Adrenal gland (tissue), 9 donors: ENCODE measurements at regions not wholly inside any gene's neighbourhood (a gene's known extent, or its start where the extent isn't known, plus 50 kb on each side); places are given as distances from the start of the nearest gene placed in this dataset.

Experiments used
- DNase-seq, 7 donors: peaks; one replicate each; pipeline ENCODE4 v3.0.0-alpha.2; 2019 to 2020
- H3K27ac ChIP-seq, 5 donors: fragments of 200-600 bp; sonication (generic) in 4 of 5; 1 replicate in 3 of 5; 2 replicates in 2 of 5; pipeline versions ENCODE4 v1.5.1 to v1.8.0; 2016 to 2020; ENCODE audit warnings: mild to moderate bottlenecking in 1 of 5
- H3K27me3 ChIP-seq: fragments of 200-600 bp; 2 replicates; pipeline ENCODE4 v1.8.0; 2021
- H3K36me3 ChIP-seq, 2 donors: fragments of 200-600 bp; replicated peaks in 1 of 2; 1 replicate in 1 of 2; 2 replicates in 1 of 2; pipeline versions ENCODE4 v1.5.1 to v1.8.0; 2018 to 2022
- H3K4me1 ChIP-seq, 2 donors: fragments of 200-600 bp; replicated peaks in 1 of 2; 1 replicate in 1 of 2; 2 replicates in 1 of 2; pipeline versions ENCODE4 v1.5.1 to v1.8.0; 2018 to 2021
- H3K4me3 ChIP-seq, 4 donors: fragments of 200-600 bp; sonication (generic) in 3 of 4; one replicate each; pipeline ENCODE4 v1.5.1; 2016 to 2018
- H3K9me3 ChIP-seq, 3 donors: fragments of 200-600 bp; sonication (generic) in 1 of 3; replicated peaks in 1 of 3; 1 replicate in 2 of 3; 2 replicates in 1 of 3; pipeline versions ENCODE4 v1.5.1 to v1.8.0; 2016 to 2021
- CTCF ChIP-seq, 6 experiments: fragments of 450-650 bp in 4 of 6; fragments of 200-600 bp in 2 of 6; sonication (generic) in 1 of 6; IDR thresholded peaks; 1 replicate in 5 of 6; 2 replicates in 1 of 6; pipeline versions ENCODE4 v1.5.1 to v1.8.0; 2016 to 2021; ENCODE audit warnings: antibody characterized with exemption in 6 of 6, mild to moderate bottlenecking in 2 of 6, moderate library complexity in 1 of 6
- POLR2A ChIP-seq, 2 donors: fragments of 450-650 bp; IDR thresholded peaks; one replicate each; pipeline ENCODE4 v1.6.1; 2017; ENCODE audit warnings: antibody characterized with exemption in 2 of 2, mild to moderate bottlenecking in 2 of 2, moderate library complexity in 1 of 2
- WGBS, 4 donors: extraction: QIAGEN DNeasy Blood & Tissue Kit in 2 of 4; methylation state at CpG; one replicate each; pipeline versions ENCODE4 v1.1.5 to v1.1.7; 2013 to 2017; 5-methylcytosine and 5-hydroxymethylcytosine counted together
- intact Hi-C, 2 donors: fragments of 100-400 bp; cut with DNase I; formaldehyde crosslinking; loops; one replicate each; pipeline versions ENCODE4 v1.14.1 to v1.15.0; 2022 to 2023
- donor health status: healthy with polysubstance abuse.
- donor health status: Bipolar disorder and iron deficiency.
- donor health status: DM: yes; HTN: yes; CAD: no.
- donor health status: DM: no; HTN: no; CAD: no.
- donor health status: DM: no; HTN: no; CAD: no.

- H3K9me3 ChIP-seq: no peaks in the 10 kb centered on the region
- no peaks in the 10 kb centered on the region for H3K27me3 ChIP-seq
- peaks cover 0 to 5% of the 10 kb centered on the region in 2 donors for H3K4me1 ChIP-seq
- H3K27ac ChIP-seq: no peak overlapping the region
- 87 to 92% (median 90%) methylated on average over 2 to 6 of the region's 6 CpGs; no CpG with 5 or more reads in 1 of the 4 donors for WGBS, 4 donors
- no peaks in the 10 kb centered on the region for H3K36me3 ChIP-seq
- intact Hi-C loops: no loop called here
- no peak for DNase-seq
- H3K4me3 ChIP-seq: no peak overlapping the region
- TF ChIP-seq POLR2A (IDR thresholded peaks at IDR 0.05) (no peak), CTCF (IDR thresholded peaks at IDR 0.05) (no peak)
Observed at GRCh38 chr9:31519011-31519410, 865.4 kb upstream of the ACO1 start.

- 28 to 67% (median 60%) methylated on average over 2 to 5 of the region's 5 CpGs for WGBS, 4 donors
- Histone ChIP-seq H3K4me3 (no peak overlapping the region), H3K27me3 (no peaks in the 10 kb centered on the region), H3K4me1 (peaks cover 0 to 5% of the 10 kb centered on the region in 2 donors), H3K9me3 (no peaks in the 10 kb centered on the region), H3K27ac (no peak overlapping the region), H3K36me3 (no peaks in the 10 kb centered on the region)
- DNase-seq: no peak
- TF ChIP-seq POLR2A (IDR thresholded peaks at IDR 0.05) (no peak), CTCF (IDR thresholded peaks at IDR 0.05) (no peak)
- intact Hi-C loops: no loop called here
Observed at GRCh38 chr9:31519424-31519823, 865.0 kb upstream of the ACO1 start.

- Histone ChIP-seq H3K4me1 (peaks cover 0 to 5% of the 10 kb centered on the region in 2 donors), H3K36me3 (no peaks in the 10 kb centered on the region), H3K4me3 (no peak overlapping the region), H3K9me3 (no peaks in the 10 kb centered on the region), H3K27me3 (no peaks in the 10 kb centered on the region), H3K27ac (no peak overlapping the region)
- WGBS, 4 donors: 29 to 47% (median 33%) methylated on average over 2 of the region's 2 CpGs
- DNase-seq: no peak
- TF ChIP-seq POLR2A (IDR thresholded peaks at IDR 0.05): no peak
- no peak for TF ChIP-seq CTCF (IDR thresholded peaks at IDR 0.05)
- intact Hi-C loops: no loop called here
Observed at GRCh38 chr9:31519826-31520225, 864.6 kb upstream of the ACO1 start.

DNA sequence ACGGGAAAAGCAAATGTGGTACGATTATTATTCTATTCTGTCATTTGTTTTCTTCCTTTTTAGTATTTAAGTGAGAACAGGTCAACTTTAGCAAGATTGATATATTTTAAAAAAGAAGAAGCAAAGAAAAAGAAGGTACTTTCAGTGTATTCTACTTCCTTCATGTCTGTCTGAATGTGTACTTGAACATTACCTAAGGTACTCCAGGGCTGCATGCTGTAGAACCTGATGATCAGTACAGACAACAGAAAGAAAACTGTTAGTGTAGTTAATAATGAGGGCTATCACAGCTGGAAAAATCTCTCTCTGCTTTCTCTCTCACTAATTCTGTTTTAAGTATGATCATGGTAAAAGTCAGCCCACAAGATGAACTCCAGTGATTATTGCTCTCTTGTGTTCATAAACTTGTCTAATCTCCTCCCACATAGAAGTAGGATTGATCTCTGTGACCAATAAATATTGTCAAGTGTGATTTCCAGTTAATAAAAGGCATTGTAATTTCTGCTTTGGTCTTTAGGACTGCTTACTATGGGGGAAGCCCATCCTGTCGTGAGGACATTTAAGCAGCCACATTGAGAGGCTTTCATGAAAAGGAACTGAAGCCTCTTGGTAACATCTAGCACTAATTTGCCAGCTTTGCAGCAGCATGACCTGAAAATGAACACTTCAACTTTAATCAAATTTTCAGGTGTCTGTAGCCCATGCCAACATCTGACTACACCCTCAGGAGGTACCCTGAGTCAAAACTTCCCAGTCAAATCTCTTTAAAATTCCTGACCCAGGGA lies 864.0 kb upstream of the ACO1 start:
- WGBS, 4 donors: 67 to 77% (median 72%) methylated on average over 3 of the region's 3 CpGs
- intact Hi-C loops: no loop called here
- no peaks in the 10 kb centered on the region for H3K36me3 ChIP-seq
- H3K9me3 ChIP-seq: no peaks in the 10 kb centered on the region
- H3K4me1 ChIP-seq: peaks cover 0 to 5% of the 10 kb centered on the region in 2 donors
- H3K27ac ChIP-seq: no peak overlapping the region
- no peak overlapping the region for H3K4me3 ChIP-seq
- TF ChIP-seq CTCF (IDR thresholded peaks at IDR 0.05) (no peak), POLR2A (IDR thresholded peaks at IDR 0.05) (no peak)
- H3K27me3 ChIP-seq: no peaks in the 10 kb centered on the region
- DNase-seq: no peak
